SK-N-SH (cell line): ENCODE measurements at regions not wholly inside any gene's neighbourhood (a gene's known extent, or its start where the extent isn't known, plus 50 kb on each side); places are given as distances from the start of the nearest gene placed in this dataset.

Experiments
- EP300 ChIP-seq, 2 experiments: IDR thresholded peaks; 2 replicates each; pipeline versions ENCODE4 v1.4.0 to v1.6.1; 2012; ENCODE audit warnings: borderline replicate concordance in 1 of 2, low read depth in 1 of 2, low read length in 1 of 2
- FOXM1 ChIP-seq: IDR thresholded peaks from 2 replicates; pipeline ENCODE4 v1.4.0; 2012; ENCODE audit warnings: low read depth, mild to moderate bottlenecking
- GABPA ChIP-seq: IDR thresholded peaks from 2 replicates; pipeline ENCODE4 v1.4.0; 2012; ENCODE audit warnings: low read depth, mild to moderate bottlenecking
- NFIC ChIP-seq: IDR thresholded peaks from 2 replicates; pipeline ENCODE4 v1.4.0; 2012; ENCODE audit warnings: borderline replicate concordance
- SIN3A ChIP-seq: IDR thresholded peaks from 2 replicates; pipeline ENCODE4 v1.6.1; 2012; ENCODE audit warnings: low read depth, mild to moderate bottlenecking, low read length, moderate library complexity, borderline replicate concordance
- SMC3 ChIP-seq: IDR thresholded peaks from 2 replicates; pipeline ENCODE4 v1.6.1; 2012; ENCODE audit warnings: low read depth, low read length, improper control_type of control experiment
- TF ChIP-seq, protein P1 (sequence below): fragments of 200-600 bp; sonication (generic); IDR thresholded peaks from 2 replicates; pipeline ENCODE4 v1.6.1; 2017; ENCODE audit warnings: antibody characterized with exemption, mild to moderate bottlenecking, moderate library complexity
- TF ChIP-seq, protein P2 (sequence below): IDR thresholded peaks from 2 replicates; pipeline ENCODE4 v1.4.0; 2012; ENCODE audit warnings: low read depth
- TF ChIP-seq, protein P3 (sequence below): IDR thresholded peaks from 2 replicates; pipeline ENCODE4 v1.4.0; 2012; ENCODE audit warnings: low read depth, borderline replicate concordance

DNA sequence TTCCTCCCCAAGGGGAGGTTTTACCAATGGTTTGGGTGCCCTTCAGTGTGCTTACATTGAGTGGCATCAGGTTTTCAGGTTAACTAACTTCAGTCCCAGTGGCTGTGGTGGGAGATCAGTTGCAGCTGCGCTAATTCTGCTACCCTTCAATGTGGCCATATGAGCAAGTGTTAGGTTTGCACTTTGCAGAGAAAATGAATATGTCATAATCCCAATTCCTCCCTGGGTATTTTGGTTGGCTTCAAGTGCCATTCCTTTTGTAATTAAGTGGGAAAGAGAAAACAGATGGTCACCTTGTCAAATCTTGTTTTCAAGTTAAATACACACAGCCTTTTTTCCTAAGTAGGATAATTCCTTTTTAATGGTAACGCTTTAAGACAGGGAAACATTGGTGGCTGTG, 236.2 kb downstream of the TLE4 start:
- no peak for TF ChIP-seq EP300 (IDR thresholded peaks at IDR 0.05; ENCODE audit: borderline replicate concordance in 1 of 2, low read depth in 1 of 2, low read length in 1 of 2)
- TF ChIP-seq, protein P1, sequence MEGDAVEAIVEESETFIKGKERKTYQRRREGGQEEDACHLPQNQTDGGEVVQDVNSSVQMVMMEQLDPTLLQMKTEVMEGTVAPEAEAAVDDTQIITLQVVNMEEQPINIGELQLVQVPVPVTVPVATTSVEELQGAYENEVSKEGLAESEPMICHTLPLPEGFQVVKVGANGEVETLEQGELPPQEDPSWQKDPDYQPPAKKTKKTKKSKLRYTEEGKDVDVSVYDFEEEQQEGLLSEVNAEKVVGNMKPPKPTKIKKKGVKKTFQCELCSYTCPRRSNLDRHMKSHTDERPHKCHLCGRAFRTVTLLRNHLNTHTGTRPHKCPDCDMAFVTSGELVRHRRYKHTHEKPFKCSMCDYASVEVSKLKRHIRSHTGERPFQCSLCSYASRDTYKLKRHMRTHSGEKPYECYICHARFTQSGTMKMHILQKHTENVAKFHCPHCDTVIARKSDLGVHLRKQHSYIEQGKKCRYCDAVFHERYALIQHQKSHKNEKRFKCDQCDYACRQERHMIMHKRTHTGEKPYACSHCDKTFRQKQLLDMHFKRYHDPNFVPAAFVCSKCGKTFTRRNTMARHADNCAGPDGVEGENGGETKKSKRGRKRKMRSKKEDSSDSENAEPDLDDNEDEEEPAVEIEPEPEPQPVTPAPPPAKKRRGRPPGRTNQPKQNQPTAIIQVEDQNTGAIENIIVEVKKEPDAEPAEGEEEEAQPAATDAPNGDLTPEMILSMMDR, result no peak
- TF ChIP-seq NFIC, result no peak
- no peak for TF ChIP-seq SIN3A
- TF ChIP-seq, protein P2, sequence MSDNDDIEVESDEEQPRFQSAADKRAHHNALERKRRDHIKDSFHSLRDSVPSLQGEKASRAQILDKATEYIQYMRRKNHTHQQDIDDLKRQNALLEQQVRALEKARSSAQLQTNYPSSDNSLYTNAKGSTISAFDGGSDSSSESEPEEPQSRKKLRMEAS, result no peak
- TF ChIP-seq FOXM1, result no peak
- no peak for TF ChIP-seq GABPA
- no peak for TF ChIP-seq SMC3
- TF ChIP-seq, protein P3, sequence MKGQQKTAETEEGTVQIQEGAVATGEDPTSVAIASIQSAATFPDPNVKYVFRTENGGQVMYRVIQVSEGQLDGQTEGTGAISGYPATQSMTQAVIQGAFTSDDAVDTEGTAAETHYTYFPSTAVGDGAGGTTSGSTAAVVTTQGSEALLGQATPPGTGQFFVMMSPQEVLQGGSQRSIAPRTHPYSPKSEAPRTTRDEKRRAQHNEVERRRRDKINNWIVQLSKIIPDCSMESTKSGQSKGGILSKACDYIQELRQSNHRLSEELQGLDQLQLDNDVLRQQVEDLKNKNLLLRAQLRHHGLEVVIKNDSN, result no peak
